ENCODE measurements at regions not wholly inside any gene's neighbourhood (a gene's known extent, or its start where the extent isn't known, plus 50 kb on each side); places are given as distances from the start of the nearest gene placed in this dataset.
A peak's percentile ranks its signal among the peaks of the same experiment; 100 is the strongest.

- DNase-seq (ENCODE audit: low read depth), result no peak
Measured at GRCh38 chr13:85379991-85380390, 419.2 kb downstream of the SLITRK6 start.

- DNase-seq (ENCODE audit: low read depth), result no peak
Measured at GRCh38 chr13:85379433-85379832, 419.8 kb downstream of the SLITRK6 start.

- no peak for DNase-seq (ENCODE audit: low read depth)
Measured at GRCh38 chr13:85377783-85378182, 421.4 kb downstream of the SLITRK6 start.

GRCh38 chr13:85373322-85373721 lies 425.9 kb downstream of the SLITRK6 start:
- DNase-seq (ENCODE audit: low read depth), result no peak

GRCh38 chr13:85371254-85371653 lies 428.0 kb downstream of the SLITRK6 start:
- DNase-seq (ENCODE audit: low read depth), result no peak

GRCh38 chr13:85368686-85369085 lies 430.5 kb downstream of the SLITRK6 start:
- no peak for DNase-seq (ENCODE audit: low read depth)

GRCh38 chr13:85367887-85368286 lies 431.3 kb downstream of the SLITRK6 start:
- no peak for DNase-seq (ENCODE audit: low read depth)

GRCh38 chr13:85366759-85367417 lies 432.3 kb downstream of the SLITRK6 start:
- DNase-seq (ENCODE audit: low read depth), result no peak

- no peak for DNase-seq (ENCODE audit: low read depth)
Measured at GRCh38 chr13:85363504-85363903, 435.7 kb downstream of the SLITRK6 start.

GRCh38 chr13:85362980-85363379 lies 436.2 kb downstream of the SLITRK6 start:
- no peak for DNase-seq (ENCODE audit: low read depth)

GRCh38 chr13:85347251-85347650 lies 452.0 kb downstream of the SLITRK6 start:
- no peak for DNase-seq (ENCODE audit: low read depth)

GRCh38 chr13:85334187-85334586 lies 465.0 kb downstream of the SLITRK6 start:
- DNase-seq (ENCODE audit: low read depth), result no peak

- DNase-seq (ENCODE audit: low read depth), result no peak
Measured at GRCh38 chr13:85333506-85334020, 465.7 kb downstream of the SLITRK6 start.

- no peak for DNase-seq (ENCODE audit: low read depth)
Measured at GRCh38 chr13:85332615-85333014, 466.6 kb downstream of the SLITRK6 start.

GRCh38 chr13:85321734-85322133 lies 477.5 kb downstream of the SLITRK6 start:
- DNase-seq (ENCODE audit: low read depth), result no peak

GRCh38 chr13:85317781-85318180 lies 481.4 kb downstream of the SLITRK6 start:
- DNase-seq (ENCODE audit: low read depth), result no peak

- no peak for DNase-seq (ENCODE audit: low read depth)
Measured at GRCh38 chr13:85316506-85317025, 482.7 kb downstream of the SLITRK6 start.

GRCh38 chr13:85314686-85315085 lies 484.5 kb downstream of the SLITRK6 start:
- no peak for DNase-seq (ENCODE audit: low read depth)

GRCh38 chr13:85313761-85314503 lies 485.3 kb downstream of the SLITRK6 start:
- peak; percentile 19 for DNase-seq (ENCODE audit: low read depth)

GRCh38 chr13:85312071-85312470 lies 487.1 kb downstream of the SLITRK6 start:
- no peak for DNase-seq (ENCODE audit: low read depth)

- DNase-seq (ENCODE audit: low read depth), result no peak
Measured at GRCh38 chr13:85303630-85304029, 495.6 kb downstream of the SLITRK6 start.

- no peak for DNase-seq (ENCODE audit: low read depth)
Measured at GRCh38 chr13:85298387-85298924, 500.8 kb downstream of the SLITRK6 start.

- DNase-seq (ENCODE audit: low read depth), result no peak
Measured at GRCh38 chr13:85288698-85289097, 510.5 kb downstream of the SLITRK6 start.

Measured in HS-5 (cell line).